ENCODE measurements at regions not wholly inside any gene's neighbourhood (a gene's known extent, or its start where the extent isn't known, plus 50 kb on each side); places are given as distances from the start of the nearest gene placed in this dataset.

GRCh38 chr17:68711858-68712257, 110.7 kb upstream of the FAM20A start:
- H3K4me1 Mint-ChIP-seq (ENCODE audit: low read depth) = peaks cover 10% of the 10 kb centered on the region
- TF ChIP-seq CTCF (IDR thresholded peaks at IDR 0.05) = no peak
- H3K36me3 Mint-ChIP-seq (ENCODE audit: low read depth) = no peaks in the 10 kb centered on the region
- no peaks in the 10 kb centered on the region for H3K27me3 Mint-ChIP-seq (ENCODE audit: low read depth)
- DNase-seq (ENCODE audit: low spot score) = no peak
- H3K9me3 Mint-ChIP-seq (ENCODE audit: low read depth) = no peaks in the 10 kb centered on the region
- H3K4me3 Mint-ChIP-seq (ENCODE audit: unreplicated experiment) = no peak overlapping the region
- H3K27ac Mint-ChIP-seq (ENCODE audit: unreplicated experiment) = no peak overlapping the region

- no peak overlapping the region for H3K4me3 Mint-ChIP-seq (ENCODE audit: unreplicated experiment)
- no peaks in the 10 kb centered on the region for H3K9me3 Mint-ChIP-seq (ENCODE audit: low read depth)
- H3K36me3 Mint-ChIP-seq (ENCODE audit: low read depth) = no peaks in the 10 kb centered on the region
- TF ChIP-seq CTCF (IDR thresholded peaks at IDR 0.05) = no peak
- H3K27me3 Mint-ChIP-seq (ENCODE audit: low read depth) = no peaks in the 10 kb centered on the region
- DNase-seq (ENCODE audit: low spot score) = no peak
- H3K4me1 Mint-ChIP-seq (ENCODE audit: low read depth) = peaks cover 10% of the 10 kb centered on the region
- no peak overlapping the region for H3K27ac Mint-ChIP-seq (ENCODE audit: unreplicated experiment)
Observed at GRCh38 chr17:68710976-68711375, 109.8 kb upstream of the FAM20A start.

- Mint-ChIP-seq H3K27me3 (ENCODE audit: low read depth) (no peaks in the 10 kb centered on the region), H3K27ac (ENCODE audit: unreplicated experiment) (no peak overlapping the region), H3K4me1 (ENCODE audit: low read depth) (peaks cover 11% of the 10 kb centered on the region), H3K4me3 (ENCODE audit: unreplicated experiment) (no peak overlapping the region), H3K36me3 (ENCODE audit: low read depth) (no peaks in the 10 kb centered on the region), H3K9me3 (ENCODE audit: low read depth) (no peaks in the 10 kb centered on the region)
- DNase-seq (ENCODE audit: low spot score) = no peak
- no peak for TF ChIP-seq CTCF (IDR thresholded peaks at IDR 0.05)
Observed at GRCh38 chr17:68710035-68710780, 109.0 kb upstream of the FAM20A start.

GRCh38 chr17:68709461-68709860, 108.3 kb upstream of the FAM20A start:
- Mint-ChIP-seq H3K4me1 (ENCODE audit: low read depth) (peaks cover 18% of the 10 kb centered on the region), H3K36me3 (ENCODE audit: low read depth) (no peaks in the 10 kb centered on the region)
- TF ChIP-seq CTCF (IDR thresholded peaks at IDR 0.05) = no peak

GRCh38 chr17:68707031-68707430, 105.9 kb upstream of the FAM20A start:
- no peak overlapping the region for H3K4me3 Mint-ChIP-seq (ENCODE audit: unreplicated experiment)
- no peak overlapping the region for H3K27ac Mint-ChIP-seq (ENCODE audit: unreplicated experiment)
- no peaks in the 10 kb centered on the region for H3K9me3 Mint-ChIP-seq (ENCODE audit: low read depth)
- H3K36me3 Mint-ChIP-seq (ENCODE audit: low read depth) = no peaks in the 10 kb centered on the region
- TF ChIP-seq CTCF (IDR thresholded peaks at IDR 0.05) = no peak
- H3K4me1 Mint-ChIP-seq (ENCODE audit: low read depth) = peaks cover 18% of the 10 kb centered on the region
- H3K27me3 Mint-ChIP-seq (ENCODE audit: low read depth) = no peaks in the 10 kb centered on the region
- no peak for DNase-seq (ENCODE audit: low spot score)

More at GRCh38 chr17:68709461-68709860, 108.3 kb upstream of the FAM20A start:
- Mint-ChIP-seq H3K27me3 (ENCODE audit: low read depth) (no peaks in the 10 kb centered on the region), H3K4me3 (ENCODE audit: unreplicated experiment) (no peak overlapping the region), H3K9me3 (ENCODE audit: low read depth) (no peaks in the 10 kb centered on the region), H3K27ac (ENCODE audit: unreplicated experiment) (no peak overlapping the region)
- DNase-seq (ENCODE audit: low spot score) = no peak

Measured in chondrocyte (in vitro differentiated cells).